Neural crest cell (in vitro differentiated cells): ENCODE measurements at regions not wholly inside any gene's neighbourhood (a gene's known extent, or its start where the extent isn't known, plus 50 kb on each side); places are given as distances from the start of the nearest gene placed in this dataset.
"Not testable (repeated sequence)": the region's sequence is repeated elsewhere in the genome, so short reads cannot be mapped to it uniquely, and the experiment has no call there.

Experiments
- DNase-seq: peaks from one replicate; pipeline ENCODE4 v3.0.0; 2021; ENCODE audit warnings: low read depth, mixed read lengths, low spot score
- H3K27ac Mint-ChIP-seq: one replicate; pipeline ENCODE4 v1.8.0; 2021; ENCODE audit warnings: mild to moderate bottlenecking, mixed read lengths; ENCODE audit not compliant: unreplicated experiment
- H3K27me3 Mint-ChIP-seq: 2 replicates; pipeline ENCODE4 v1.8.0; 2021; ENCODE audit warnings: low read depth, mild to moderate bottlenecking, mixed read lengths
- H3K36me3 Mint-ChIP-seq: 2 replicates; pipeline ENCODE4 v1.8.0; 2021; ENCODE audit warnings: low read depth, mild to moderate bottlenecking, mixed read lengths
- H3K4me1 Mint-ChIP-seq: 2 replicates; pipeline ENCODE4 v1.8.0; 2021; ENCODE audit warnings: mixed read lengths
- H3K4me3 Mint-ChIP-seq: one replicate; pipeline ENCODE4 v1.8.0; 2021; ENCODE audit warnings: mild to moderate bottlenecking, mixed read lengths
- H3K9me3 Mint-ChIP-seq: 2 replicates; pipeline ENCODE4 v1.8.0; 2021; ENCODE audit warnings: mixed read lengths
- TF ChIP-seq, protein P1 (sequence below): fragments of 200-600 bp; sonication (generic); conservative IDR thresholded peaks from 2 replicates; pipeline ENCODE4 v1.5.0; 2021; ENCODE audit warnings: antibody characterized with exemption, mild to moderate bottlenecking

DNA sequence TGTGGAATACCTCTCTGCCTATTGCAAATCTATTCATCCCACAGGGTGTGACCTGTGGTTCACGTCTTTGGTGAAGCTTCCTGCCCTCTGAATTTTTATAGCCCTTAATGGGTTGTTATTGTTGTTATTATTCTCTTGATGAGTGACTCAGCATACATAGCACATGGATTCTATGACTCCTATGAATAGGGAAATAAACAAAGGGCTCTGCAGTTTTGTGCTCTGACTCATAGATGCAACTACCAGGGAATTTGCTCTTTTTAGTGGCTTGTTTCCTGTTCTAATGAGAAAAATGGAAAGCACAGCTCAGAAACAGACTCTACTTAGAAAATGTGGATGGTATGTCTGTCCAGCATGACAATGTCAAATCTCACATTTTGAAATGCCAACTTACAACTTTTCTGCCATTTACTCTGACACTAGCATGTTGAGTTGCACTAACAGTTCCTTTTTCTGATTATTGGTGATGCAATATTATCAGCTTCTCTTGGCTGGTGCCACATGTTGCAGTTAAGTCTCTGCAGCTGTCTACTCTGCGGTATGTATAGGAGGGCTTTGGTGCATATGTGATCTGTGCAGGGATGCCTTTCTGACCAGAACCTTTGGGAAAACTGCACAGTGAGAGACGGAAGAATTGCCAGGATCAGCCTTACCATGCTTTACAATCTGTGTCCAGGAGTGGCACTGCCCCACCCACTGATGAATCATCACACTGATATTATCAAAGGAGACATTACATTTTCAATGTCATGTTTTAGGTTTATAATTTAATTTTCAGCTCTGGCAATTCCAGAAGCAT lies 996.4 kb upstream of the WWC1 start:
- Mint-ChIP-seq H3K9me3 (peaks cover 11% of the 10 kb centered on the region), H3K4me3 (peak overlapping the region; percentile 60), H3K36me3 (peaks cover 6% of the 10 kb centered on the region), H3K27me3 (no peaks in the 10 kb centered on the region), H3K4me1 (peaks cover 50% of the 10 kb centered on the region), H3K27ac (peak overlapping the region; percentile 86)
- TF ChIP-seq, protein P1, sequence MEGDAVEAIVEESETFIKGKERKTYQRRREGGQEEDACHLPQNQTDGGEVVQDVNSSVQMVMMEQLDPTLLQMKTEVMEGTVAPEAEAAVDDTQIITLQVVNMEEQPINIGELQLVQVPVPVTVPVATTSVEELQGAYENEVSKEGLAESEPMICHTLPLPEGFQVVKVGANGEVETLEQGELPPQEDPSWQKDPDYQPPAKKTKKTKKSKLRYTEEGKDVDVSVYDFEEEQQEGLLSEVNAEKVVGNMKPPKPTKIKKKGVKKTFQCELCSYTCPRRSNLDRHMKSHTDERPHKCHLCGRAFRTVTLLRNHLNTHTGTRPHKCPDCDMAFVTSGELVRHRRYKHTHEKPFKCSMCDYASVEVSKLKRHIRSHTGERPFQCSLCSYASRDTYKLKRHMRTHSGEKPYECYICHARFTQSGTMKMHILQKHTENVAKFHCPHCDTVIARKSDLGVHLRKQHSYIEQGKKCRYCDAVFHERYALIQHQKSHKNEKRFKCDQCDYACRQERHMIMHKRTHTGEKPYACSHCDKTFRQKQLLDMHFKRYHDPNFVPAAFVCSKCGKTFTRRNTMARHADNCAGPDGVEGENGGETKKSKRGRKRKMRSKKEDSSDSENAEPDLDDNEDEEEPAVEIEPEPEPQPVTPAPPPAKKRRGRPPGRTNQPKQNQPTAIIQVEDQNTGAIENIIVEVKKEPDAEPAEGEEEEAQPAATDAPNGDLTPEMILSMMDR, result no peak
- DNase-seq, result no peak

DNA sequence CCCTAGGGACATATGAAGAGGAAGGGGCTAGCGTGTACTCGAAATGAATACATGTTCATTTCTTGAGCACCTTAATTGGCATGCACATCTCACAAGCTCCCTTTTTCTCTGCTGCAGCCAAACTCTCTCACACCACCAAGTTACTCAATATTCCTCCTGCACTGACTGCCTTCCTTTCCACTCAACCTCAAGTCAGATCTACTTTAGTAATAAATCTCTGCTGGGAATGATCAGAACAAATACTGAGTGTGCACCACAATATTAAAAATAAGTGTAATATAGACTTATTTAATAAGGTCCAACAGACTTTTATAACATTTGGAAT lies 995.8 kb upstream of the WWC1 start:
- TF ChIP-seq, protein P1, result no peak
- Mint-ChIP-seq H3K9me3 (peaks cover 11% of the 10 kb centered on the region), H3K36me3 (peaks cover 4% of the 10 kb centered on the region), H3K4me3 (peak overlapping the region; percentile 60), H3K27ac (peak overlapping the region; percentile 86), H3K4me1 (peaks cover 50% of the 10 kb centered on the region), H3K27me3 (no peaks in the 10 kb centered on the region)
- DNase-seq, result no peak

DNA sequence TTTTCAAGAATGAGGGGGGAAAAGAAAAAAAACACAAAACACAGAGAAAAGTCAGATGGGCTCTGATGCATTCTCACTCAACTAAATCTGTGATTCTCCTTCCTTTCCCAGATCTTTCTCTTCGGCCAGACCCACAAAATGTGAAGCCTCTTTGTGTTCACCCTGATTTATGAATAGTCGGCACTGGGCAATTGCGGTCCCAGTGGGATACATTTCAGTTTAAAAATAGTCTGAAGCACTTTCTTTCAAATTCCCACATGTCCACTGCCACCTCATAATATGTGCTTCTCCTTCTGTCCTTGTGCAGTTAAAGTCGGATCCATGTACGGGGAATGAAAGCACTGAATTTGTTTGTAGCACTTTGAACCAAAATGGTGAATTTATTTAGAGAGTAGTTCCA lies 995.4 kb upstream of the WWC1 start:
- H3K4me3 Mint-ChIP-seq, result no peak overlapping the region
- H3K27me3 Mint-ChIP-seq, result no peaks in the 10 kb centered on the region
- TF ChIP-seq, protein P1, result no peak
- peaks cover 50% of the 10 kb centered on the region for H3K4me1 Mint-ChIP-seq
- H3K36me3 Mint-ChIP-seq, result peaks cover 4% of the 10 kb centered on the region
- H3K27ac Mint-ChIP-seq, result peak overlapping the region; percentile 53
- no peak for DNase-seq
- peaks cover 9% of the 10 kb centered on the region for H3K9me3 Mint-ChIP-seq

DNA sequence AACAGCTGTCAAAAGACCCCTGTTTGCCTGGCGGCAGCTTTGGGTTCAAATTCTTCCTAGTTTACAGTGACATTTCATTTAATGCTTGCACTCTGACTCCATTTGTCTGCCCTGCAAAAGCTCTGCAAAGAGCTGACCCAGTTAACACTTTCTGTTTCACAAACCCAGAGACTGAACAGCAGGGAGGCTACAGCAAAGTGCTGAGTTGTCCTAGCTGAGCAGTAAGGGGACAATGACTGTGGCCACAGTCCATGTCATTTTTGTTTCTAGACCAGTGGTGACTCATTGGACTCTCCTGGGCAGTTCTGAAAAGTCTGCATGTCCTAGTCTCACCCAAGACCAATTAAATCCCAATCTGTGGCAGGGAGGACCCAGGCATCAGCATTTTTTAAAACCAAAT lies 994.8 kb upstream of the WWC1 start:
- H3K27ac Mint-ChIP-seq, result peak overlapping the region; percentile 4

DNA sequence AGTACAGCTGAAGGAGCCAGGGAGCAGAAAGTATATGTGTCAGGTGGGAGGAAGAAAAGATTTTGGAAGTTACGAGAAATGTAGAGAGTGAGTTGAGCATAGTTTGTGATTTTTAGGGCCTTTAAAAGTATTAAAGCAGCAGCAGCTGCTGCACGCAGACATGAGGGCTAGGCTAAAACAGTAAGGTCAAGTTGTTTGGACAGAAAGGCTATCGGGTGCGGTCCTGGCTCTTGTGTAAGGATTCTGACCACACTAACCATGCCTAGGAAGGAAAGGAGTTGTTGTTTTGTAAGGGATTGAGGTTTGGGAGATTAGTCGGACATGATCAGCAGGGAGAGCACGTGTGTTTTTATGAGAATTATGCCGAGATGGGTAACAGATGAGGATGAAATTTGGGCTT lies 991.6 kb upstream of the WWC1 start:
- peaks cover 53% of the 10 kb centered on the region for H3K4me1 Mint-ChIP-seq
- H3K4me3 Mint-ChIP-seq, H3K9me3 Mint-ChIP-seq, DNase-seq, H3K27me3 Mint-ChIP-seq, H3K36me3 Mint-ChIP-seq: not testable (repeated sequence)
- peak overlapping the region; percentile 31 for H3K27ac Mint-ChIP-seq

More for the DNA sequence above, 994.8 kb upstream of the WWC1 start:
- Mint-ChIP-seq H3K9me3 (peaks cover 6% of the 10 kb centered on the region), H3K36me3 (peaks cover 4% of the 10 kb centered on the region), H3K27me3 (no peaks in the 10 kb centered on the region), H3K4me3 (no peak overlapping the region), H3K4me1 (peaks cover 50% of the 10 kb centered on the region)
- DNase-seq, result no peak
- TF ChIP-seq, protein P1, result no peak

DNA sequence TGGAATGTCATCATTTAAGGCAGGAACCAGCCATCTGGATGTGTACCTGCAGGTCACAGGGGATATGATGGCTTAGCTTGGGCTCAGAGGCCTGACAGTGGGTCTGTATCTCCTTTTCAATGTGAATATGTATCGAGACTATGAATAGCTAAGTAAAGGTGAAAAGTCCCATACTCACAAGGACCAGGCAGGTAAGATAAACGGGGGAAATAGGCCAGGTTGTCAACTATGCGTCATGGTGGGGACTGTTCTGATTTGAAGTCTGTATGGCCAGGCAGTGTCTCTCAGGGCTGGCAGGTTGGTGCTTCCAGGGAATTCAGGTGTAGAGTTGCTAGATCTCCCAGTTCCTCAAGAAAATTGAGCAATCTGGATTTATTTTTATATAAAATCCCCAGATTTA lies 987.9 kb upstream of the WWC1 start:
- DNase-seq, result no peak
- TF ChIP-seq, protein P1, result no peak
- H3K4me3 Mint-ChIP-seq, result no peak overlapping the region
- peaks cover 64% of the 10 kb centered on the region for H3K4me1 Mint-ChIP-seq
- H3K36me3 Mint-ChIP-seq, result no peaks in the 10 kb centered on the region
- no peaks in the 10 kb centered on the region for H3K27me3 Mint-ChIP-seq
- no peaks in the 10 kb centered on the region for H3K9me3 Mint-ChIP-seq
- H3K27ac Mint-ChIP-seq, result no peak overlapping the region
